ENCODE measurements at regions not wholly inside any gene's neighbourhood (a gene's known extent, or its start where the extent isn't known, plus 50 kb on each side); places are given as distances from the start of the nearest gene placed in this dataset.

GRCh38 chr14:51386411-51386810 lies 146.4 kb downstream of the TMX1 start:
- TF ChIP-seq TAF1 (IDR thresholded peaks at IDR 0.05; ENCODE audit: borderline replicate concordance, low read depth, low read length) (no peak), POLR2AphosphoS5 (IDR thresholded peaks at IDR 0.05; ENCODE audit: low read depth, low read length) (no peak), POLR2A (IDR thresholded peaks at IDR 0.05; ENCODE audit: low read depth, low read length) (no peak)
